RWPE1 (cell line): ENCODE measurements at regions not wholly inside any gene's neighbourhood (a gene's known extent, or its start where the extent isn't known, plus 50 kb on each side); places are given as distances from the start of the nearest gene placed in this dataset.

Source experiments
- CTCF ChIA-PET: fragments of 350-600 bp; sonication (Branson Sonifier 250); formaldehyde crosslinking; extraction: SDS; loops from one replicate; lab custom pipeline; 2021; lab: Yijun Ruan, JAX
- POLR2A ChIA-PET: fragments of 400-600 bp; formaldehyde crosslinking; extraction: SDS; loops from one replicate; lab custom pipeline; 2020; ENCODE audit warnings: antibody characterized with exemption; ENCODE audit not compliant: low non-redundant PET; lab: Yijun Ruan, JAX
- DNase-seq: peaks from one replicate; pipeline ENCODE4 v3.0.0; 2012; ENCODE audit warnings: low spot score
- H3K27ac ChIP-seq: fragments of 450-650 bp; 2 replicates; pipeline ENCODE4 v1.5.1; 2017
- TF ChIP-seq, protein P1 (sequence below): fragments of 450-650 bp; conservative IDR thresholded peaks from 2 replicates; pipeline ENCODE4 v1.5.1; 2017; ENCODE audit warnings: low read depth, mild to moderate bottlenecking

DNA sequence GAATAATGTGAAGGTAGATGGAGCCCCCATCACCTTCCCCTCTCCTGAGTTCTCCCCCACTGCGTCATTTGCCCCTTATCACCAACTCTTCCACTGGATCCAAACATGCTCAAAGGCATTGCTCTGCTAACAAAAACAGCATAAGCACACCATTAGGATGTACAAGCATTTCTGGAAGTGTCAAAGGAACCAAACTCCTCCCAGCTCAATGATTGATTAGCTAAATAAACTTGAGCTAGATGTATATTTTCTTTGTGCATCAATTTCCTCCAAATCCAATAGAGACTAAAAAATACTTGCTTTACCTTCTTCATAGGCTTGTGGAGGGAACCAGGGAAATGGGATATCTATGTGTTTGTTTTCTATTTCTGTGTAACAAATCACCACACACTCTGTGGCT lies 248.4 kb upstream of the JARID2 start:
- ChIA-PET POLR2A (no interaction called here), CTCF (no interaction called here)
- TF ChIP-seq, protein P1, sequence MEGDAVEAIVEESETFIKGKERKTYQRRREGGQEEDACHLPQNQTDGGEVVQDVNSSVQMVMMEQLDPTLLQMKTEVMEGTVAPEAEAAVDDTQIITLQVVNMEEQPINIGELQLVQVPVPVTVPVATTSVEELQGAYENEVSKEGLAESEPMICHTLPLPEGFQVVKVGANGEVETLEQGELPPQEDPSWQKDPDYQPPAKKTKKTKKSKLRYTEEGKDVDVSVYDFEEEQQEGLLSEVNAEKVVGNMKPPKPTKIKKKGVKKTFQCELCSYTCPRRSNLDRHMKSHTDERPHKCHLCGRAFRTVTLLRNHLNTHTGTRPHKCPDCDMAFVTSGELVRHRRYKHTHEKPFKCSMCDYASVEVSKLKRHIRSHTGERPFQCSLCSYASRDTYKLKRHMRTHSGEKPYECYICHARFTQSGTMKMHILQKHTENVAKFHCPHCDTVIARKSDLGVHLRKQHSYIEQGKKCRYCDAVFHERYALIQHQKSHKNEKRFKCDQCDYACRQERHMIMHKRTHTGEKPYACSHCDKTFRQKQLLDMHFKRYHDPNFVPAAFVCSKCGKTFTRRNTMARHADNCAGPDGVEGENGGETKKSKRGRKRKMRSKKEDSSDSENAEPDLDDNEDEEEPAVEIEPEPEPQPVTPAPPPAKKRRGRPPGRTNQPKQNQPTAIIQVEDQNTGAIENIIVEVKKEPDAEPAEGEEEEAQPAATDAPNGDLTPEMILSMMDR = no peak
- no peak overlapping the region for H3K27ac ChIP-seq
- no peak for DNase-seq

DNA sequence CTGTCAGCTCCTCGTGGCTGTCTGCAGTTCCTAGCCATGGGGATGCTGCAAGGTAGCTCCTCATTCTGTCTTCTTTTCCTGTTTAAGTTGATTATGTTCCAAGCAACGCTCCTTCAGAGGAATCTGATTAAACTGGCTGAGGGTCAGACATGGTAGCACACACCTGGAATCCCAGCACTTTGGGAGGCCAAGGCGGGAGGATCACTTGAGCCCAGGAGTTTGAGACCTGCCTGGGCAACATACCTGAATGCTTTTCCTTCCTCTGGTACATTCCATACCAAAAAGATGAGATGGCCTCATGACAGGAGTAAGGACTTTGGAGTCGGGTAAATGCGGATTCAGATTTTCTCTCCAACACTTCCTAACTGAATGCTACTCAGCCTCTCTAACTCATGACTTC lies 246.8 kb upstream of the JARID2 start:
- H3K27ac ChIP-seq = no peak overlapping the region
- TF ChIP-seq, protein P1 = no peak
- no peak for DNase-seq
- ChIA-PET POLR2A (no interaction called here), CTCF (no interaction called here)

DNA sequence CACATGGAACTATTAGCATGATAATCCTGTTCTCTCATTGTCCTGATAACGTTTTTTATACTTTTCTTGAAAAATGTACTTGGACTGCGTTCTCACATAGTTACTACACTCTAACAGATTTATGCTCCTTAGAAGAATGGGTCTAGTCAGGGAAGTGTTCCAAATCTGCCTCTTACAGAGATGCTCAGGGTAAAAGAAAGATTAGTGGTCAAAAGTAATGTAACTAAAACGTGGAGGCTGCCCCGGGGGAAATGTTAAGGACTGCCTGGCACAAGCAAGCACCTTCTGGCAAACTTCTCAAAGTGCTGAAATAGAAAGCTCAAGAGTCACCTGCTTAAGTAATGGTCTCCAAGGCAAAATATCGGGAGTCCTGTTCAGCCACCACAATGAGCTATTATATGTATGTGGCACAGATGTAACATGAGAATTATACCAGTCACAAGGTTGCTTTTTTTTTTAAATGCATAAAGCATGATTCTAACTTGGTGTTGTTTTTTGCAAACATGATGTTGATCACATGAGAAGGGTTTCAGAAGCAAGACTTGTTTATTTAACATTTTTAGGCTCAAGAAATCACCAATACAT lies 244.5 kb upstream of the JARID2 start:
- no peak for DNase-seq
- no peak overlapping the region for H3K27ac ChIP-seq
- TF ChIP-seq, protein P1 = no peak
- ChIA-PET CTCF (interaction anchor here (0.6 kb wide), 1 partner anchor 173 kb away, joined by 5 read pairs; no protein-coding TSS in a partner anchor), POLR2A (no interaction called here)

DNA sequence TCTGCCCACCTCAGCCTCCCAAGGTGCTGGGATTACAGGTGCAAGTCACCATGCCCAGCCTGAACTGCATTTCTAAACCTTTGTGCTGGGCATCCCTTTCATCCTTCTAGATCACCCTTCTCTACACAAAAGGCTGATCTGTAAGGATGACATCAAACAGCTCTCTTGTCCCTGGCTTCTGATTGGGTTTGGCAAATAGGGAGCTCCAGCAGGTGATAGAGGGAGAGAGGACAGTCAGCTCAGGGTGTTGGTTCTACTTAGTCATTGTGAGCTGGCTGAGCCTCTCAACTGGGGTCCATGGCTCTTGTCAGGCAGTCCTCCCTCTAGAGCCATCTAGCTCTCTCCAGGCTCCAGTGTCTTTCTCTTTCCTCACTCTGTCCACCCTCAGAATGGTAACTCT lies 237.6 kb upstream of the JARID2 start:
- no peak for DNase-seq
- TF ChIP-seq, protein P1 = no peak
- ChIA-PET CTCF (interaction anchor here (0.6 kb wide), 1 partner anchor 458 kb away, joined by 6 read pairs; no protein-coding TSS in a partner anchor), POLR2A (no interaction called here)
- no peak overlapping the region for H3K27ac ChIP-seq

DNA sequence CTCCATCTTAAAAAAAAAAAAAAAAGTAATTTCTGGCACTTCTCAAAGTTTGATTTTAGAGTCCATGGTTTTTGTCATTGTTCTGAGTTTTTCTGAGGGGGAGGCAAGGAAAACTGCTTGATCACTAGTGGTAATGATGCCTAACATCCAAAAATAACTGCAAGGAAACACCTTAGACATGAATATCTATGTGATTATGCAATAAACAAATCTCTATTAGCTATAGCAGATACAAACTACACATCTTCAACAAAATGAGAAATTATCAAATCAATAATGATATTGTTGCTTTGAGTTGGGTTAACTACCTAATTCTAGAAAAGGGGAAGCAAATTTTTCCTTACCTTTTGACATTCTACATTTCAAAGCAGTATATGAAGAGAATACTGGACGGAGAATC lies 230.9 kb upstream of the JARID2 start:
- ChIA-PET CTCF (no interaction called here), POLR2A (no interaction called here)
- TF ChIP-seq, protein P1 = no peak
- no peak overlapping the region for H3K27ac ChIP-seq
- no peak for DNase-seq

DNA sequence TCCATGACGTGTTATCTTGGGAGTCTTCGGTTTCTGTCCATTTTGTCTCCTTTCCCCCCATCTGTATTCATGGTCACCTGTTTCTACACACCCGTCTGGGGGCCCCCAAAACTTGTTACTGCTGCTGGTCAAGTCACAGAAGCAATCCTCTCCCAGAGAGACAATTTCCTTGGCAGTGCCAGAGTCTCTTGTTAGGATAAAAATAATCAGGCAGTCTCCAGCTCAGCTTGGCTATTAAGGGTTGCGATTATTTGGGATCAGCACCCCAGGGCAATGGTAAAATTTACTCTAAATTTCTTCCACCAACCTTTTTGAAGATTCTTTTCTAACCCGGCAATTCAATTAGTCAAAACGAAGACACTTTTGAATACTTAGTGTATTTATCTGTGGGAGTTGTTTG lies 229.1 kb upstream of the JARID2 start:
- CTCF ChIA-PET = no interaction called here
- H3K27ac ChIP-seq = no peak overlapping the region
- TF ChIP-seq, protein P1 = no peak
- no peak for DNase-seq
- POLR2A ChIA-PET = no interaction called here
